H1 (cell line): ENCODE measurements at regions not wholly inside any gene's neighbourhood (a gene's known extent, or its start where the extent isn't known, plus 50 kb on each side); places are given as distances from the start of the nearest gene placed in this dataset.

Experiments used
- HDAC6 ChIP-seq: IDR thresholded peaks from one replicate; pipeline ENCODE4 v1.7.1; 2012; ENCODE audit warnings: low read depth, mild to moderate bottlenecking, inconsistent platforms, low read length, moderate library complexity
- SP1 ChIP-seq: IDR thresholded peaks from 2 replicates; pipeline ENCODE4 v1.6.1; 2011; ENCODE audit warnings: low read depth, low read length

- TF ChIP-seq HDAC6 (no peak), SP1 (no peak)
Observed at GRCh38 chr10:9166770-9167169, 1112.3 kb downstream of the GATA3 start (continued).
